ENCODE measurements at regions not wholly inside any gene's neighbourhood (a gene's known extent, or its start where the extent isn't known, plus 50 kb on each side); places are given as distances from the start of the nearest gene placed in this dataset.

DNA sequence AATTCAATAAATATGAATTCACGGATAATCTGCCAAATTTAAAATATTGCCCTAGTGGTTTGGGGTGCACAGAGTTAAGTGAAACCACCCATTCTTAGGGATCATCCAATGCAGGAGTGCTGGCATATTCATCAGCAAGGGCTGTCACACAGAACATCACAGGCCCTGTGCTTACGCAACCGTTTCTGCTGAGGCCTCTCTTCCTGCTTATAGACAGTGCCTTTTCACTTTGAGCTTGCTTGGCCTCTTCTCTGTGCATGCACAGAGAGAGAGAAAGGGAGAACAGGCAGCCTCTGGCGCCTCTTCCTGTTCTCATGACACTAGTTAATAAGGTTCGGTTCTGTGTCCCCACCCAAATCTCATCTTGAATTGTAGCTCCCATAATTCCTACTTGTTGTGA, 366.3 kb downstream of the ICE1 start:
- DNase-seq (ENCODE audit: low read depth in 1 of 2, low spot score in 1 of 2), result peak in 1 of 2 experiments; percentile 68
- no peak overlapping the region for H3K27ac ChIP-seq (replicated peaks)
- H3K27me3 ChIP-seq (ENCODE audit: insufficient read depth, poor library complexity, severe bottlenecking), result no peaks in the 10 kb centered on the region
- TF ChIP-seq, protein P1, sequence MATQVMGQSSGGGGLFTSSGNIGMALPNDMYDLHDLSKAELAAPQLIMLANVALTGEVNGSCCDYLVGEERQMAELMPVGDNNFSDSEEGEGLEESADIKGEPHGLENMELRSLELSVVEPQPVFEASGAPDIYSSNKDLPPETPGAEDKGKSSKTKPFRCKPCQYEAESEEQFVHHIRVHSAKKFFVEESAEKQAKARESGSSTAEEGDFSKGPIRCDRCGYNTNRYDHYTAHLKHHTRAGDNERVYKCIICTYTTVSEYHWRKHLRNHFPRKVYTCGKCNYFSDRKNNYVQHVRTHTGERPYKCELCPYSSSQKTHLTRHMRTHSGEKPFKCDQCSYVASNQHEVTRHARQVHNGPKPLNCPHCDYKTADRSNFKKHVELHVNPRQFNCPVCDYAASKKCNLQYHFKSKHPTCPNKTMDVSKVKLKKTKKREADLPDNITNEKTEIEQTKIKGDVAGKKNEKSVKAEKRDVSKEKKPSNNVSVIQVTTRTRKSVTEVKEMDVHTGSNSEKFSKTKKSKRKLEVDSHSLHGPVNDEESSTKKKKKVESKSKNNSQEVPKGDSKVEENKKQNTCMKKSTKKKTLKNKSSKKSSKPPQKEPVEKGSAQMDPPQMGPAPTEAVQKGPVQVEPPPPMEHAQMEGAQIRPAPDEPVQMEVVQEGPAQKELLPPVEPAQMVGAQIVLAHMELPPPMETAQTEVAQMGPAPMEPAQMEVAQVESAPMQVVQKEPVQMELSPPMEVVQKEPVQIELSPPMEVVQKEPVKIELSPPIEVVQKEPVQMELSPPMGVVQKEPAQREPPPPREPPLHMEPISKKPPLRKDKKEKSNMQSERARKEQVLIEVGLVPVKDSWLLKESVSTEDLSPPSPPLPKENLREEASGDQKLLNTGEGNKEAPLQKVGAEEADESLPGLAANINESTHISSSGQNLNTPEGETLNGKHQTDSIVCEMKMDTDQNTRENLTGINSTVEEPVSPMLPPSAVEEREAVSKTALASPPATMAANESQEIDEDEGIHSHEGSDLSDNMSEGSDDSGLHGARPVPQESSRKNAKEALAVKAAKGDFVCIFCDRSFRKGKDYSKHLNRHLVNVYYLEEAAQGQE (IDR thresholded peaks at IDR 0.05; ENCODE audit: insufficient replicate concordance, low read depth), result no peak
- no peak for TF ChIP-seq GABPA (IDR thresholded peaks at IDR 0.05; ENCODE audit: low read depth)
- no peak for TF ChIP-seq POLR2AphosphoS5 (IDR thresholded peaks at IDR 0.05; ENCODE audit: low read depth)
- TF ChIP-seq, protein P2, sequence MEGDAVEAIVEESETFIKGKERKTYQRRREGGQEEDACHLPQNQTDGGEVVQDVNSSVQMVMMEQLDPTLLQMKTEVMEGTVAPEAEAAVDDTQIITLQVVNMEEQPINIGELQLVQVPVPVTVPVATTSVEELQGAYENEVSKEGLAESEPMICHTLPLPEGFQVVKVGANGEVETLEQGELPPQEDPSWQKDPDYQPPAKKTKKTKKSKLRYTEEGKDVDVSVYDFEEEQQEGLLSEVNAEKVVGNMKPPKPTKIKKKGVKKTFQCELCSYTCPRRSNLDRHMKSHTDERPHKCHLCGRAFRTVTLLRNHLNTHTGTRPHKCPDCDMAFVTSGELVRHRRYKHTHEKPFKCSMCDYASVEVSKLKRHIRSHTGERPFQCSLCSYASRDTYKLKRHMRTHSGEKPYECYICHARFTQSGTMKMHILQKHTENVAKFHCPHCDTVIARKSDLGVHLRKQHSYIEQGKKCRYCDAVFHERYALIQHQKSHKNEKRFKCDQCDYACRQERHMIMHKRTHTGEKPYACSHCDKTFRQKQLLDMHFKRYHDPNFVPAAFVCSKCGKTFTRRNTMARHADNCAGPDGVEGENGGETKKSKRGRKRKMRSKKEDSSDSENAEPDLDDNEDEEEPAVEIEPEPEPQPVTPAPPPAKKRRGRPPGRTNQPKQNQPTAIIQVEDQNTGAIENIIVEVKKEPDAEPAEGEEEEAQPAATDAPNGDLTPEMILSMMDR (IDR thresholded peaks at IDR 0.05; ENCODE audit: insufficient read depth, low read length), result no peak
- TF ChIP-seq SPI1 (IDR thresholded peaks at IDR 0.05; ENCODE audit: borderline replicate concordance, low read depth), result no peak
- H3K4me3 ChIP-seq (replicated peaks; ENCODE audit: insufficient read depth, low read length), result no peak overlapping the region

DNA sequence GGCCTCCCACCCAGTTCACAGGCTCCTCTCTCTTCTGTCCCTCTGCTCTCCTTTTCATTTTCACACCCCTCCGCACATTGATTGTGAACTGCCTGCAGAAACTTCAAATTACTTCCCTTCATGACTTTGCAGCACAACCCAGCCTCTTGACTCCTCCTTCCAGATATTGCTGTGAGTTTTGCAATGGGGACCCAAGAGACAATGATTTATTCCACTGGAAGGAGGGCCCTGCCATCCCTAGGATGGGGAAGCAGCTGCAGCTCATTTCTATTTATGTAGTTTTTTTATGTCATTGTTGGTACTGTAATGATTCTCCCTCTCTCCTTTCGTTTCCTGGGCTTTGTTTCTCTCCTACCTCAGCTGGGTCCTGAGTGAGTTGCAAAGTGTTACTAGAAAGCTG, 364.9 kb downstream of the ICE1 start:
- H3K27me3 ChIP-seq (ENCODE audit: insufficient read depth, poor library complexity, severe bottlenecking), result no peaks in the 10 kb centered on the region
- H3K4me3 ChIP-seq (replicated peaks; ENCODE audit: insufficient read depth, low read length), result no peak overlapping the region
- H3K27ac ChIP-seq (replicated peaks), result no peak overlapping the region
- TF ChIP-seq SPI1 (IDR thresholded peaks at IDR 0.05; ENCODE audit: borderline replicate concordance, low read depth) (no peak), GABPA (IDR thresholded peaks at IDR 0.05; ENCODE audit: low read depth) (no peak), POLR2AphosphoS5 (IDR thresholded peaks at IDR 0.05; ENCODE audit: low read depth) (no peak)
- TF ChIP-seq, protein P2 (IDR thresholded peaks at IDR 0.05; ENCODE audit: insufficient read depth, low read length), result no peak
- TF ChIP-seq, protein P1 (IDR thresholded peaks at IDR 0.05; ENCODE audit: insufficient replicate concordance, low read depth), result no peak
- DNase-seq (ENCODE audit: low read depth in 1 of 2, low spot score in 1 of 2), result peak in 1 of 2 experiments; percentile 30

DNA sequence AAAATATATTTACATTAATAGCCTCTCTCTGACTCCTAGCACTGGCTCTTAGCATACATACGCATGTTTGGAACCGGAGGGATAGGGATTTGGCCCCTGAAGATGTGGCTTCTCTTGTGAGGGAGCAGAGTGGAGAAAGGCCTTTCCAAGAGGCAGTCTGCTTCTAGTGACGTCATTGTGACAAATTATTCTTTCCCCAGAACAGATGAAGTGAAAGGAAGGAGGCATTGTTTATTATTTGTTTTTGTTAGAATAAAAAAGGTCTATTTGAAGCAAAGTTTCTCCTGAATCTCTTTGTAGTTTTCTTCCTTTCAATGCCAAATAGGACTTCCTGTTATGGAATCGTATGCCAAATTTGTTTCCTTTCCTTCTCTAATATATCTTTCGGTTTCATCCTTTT, 361.6 kb downstream of the ICE1 start:
- Histone ChIP-seq H3K4me3 (replicated peaks; ENCODE audit: insufficient read depth, low read length) (no peak overlapping the region), H3K27ac (replicated peaks) (no peak overlapping the region), H3K27me3 (ENCODE audit: insufficient read depth, poor library complexity, severe bottlenecking) (no peaks in the 10 kb centered on the region)
- no peak for DNase-seq (ENCODE audit: low read depth in 1 of 2, low spot score in 1 of 2)
- no peak for TF ChIP-seq POLR2AphosphoS5 (IDR thresholded peaks at IDR 0.05; ENCODE audit: low read depth)
- TF ChIP-seq, protein P1 (IDR thresholded peaks at IDR 0.05; ENCODE audit: insufficient replicate concordance, low read depth), result no peak
- TF ChIP-seq SPI1 (IDR thresholded peaks at IDR 0.05; ENCODE audit: borderline replicate concordance, low read depth), result no peak
- TF ChIP-seq, protein P2 (IDR thresholded peaks at IDR 0.05; ENCODE audit: insufficient read depth, low read length), result no peak
- TF ChIP-seq GABPA (IDR thresholded peaks at IDR 0.05; ENCODE audit: low read depth), result no peak

Measured in HL-60 (cell line).